ENCODE measurements at regions not wholly inside any gene's neighbourhood (a gene's known extent, or its start where the extent isn't known, plus 50 kb on each side); places are given as distances from the start of the nearest gene placed in this dataset.
A peak's percentile ranks its signal among the peaks of the same experiment; 100 is the strongest.
"Not testable (repeated sequence)": the region's sequence is repeated elsewhere in the genome, so short reads cannot be mapped to it uniquely, and the experiment has no call there.

DNA sequence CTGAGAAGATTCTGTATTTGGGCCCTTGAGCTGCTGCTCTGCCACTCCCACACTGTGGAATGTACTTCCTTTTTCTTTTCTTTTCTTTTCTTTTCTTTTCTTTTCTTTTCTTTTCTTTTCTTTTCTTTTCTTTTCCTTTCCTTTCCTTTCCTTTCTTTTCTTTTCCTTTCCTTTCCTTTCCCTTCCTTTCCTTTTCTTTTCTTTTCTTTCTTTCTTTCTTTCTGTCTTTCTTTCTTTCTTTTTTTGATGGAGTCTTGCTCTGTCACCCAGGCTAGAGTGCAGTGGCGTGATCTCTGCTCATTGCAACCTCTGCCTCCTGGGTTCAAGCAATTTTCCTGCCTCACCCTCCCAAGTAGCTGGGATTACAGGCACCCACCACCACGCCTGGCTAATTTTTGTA, 89.8 kb downstream of the DNAAF6 start:
- DNase-seq: not testable (repeated sequence)

GRCh38 chrX:107298276-107298675, 91.9 kb downstream of the DNAAF6 start:
- DNase-seq: no peak

GRCh38 chrX:107301253-107301652, 94.8 kb downstream of the DNAAF6 start:
- no peak for DNase-seq

GRCh38 chrX:107304141-107304540, 97.7 kb downstream of the DNAAF6 start:
- no peak for DNase-seq

DNA sequence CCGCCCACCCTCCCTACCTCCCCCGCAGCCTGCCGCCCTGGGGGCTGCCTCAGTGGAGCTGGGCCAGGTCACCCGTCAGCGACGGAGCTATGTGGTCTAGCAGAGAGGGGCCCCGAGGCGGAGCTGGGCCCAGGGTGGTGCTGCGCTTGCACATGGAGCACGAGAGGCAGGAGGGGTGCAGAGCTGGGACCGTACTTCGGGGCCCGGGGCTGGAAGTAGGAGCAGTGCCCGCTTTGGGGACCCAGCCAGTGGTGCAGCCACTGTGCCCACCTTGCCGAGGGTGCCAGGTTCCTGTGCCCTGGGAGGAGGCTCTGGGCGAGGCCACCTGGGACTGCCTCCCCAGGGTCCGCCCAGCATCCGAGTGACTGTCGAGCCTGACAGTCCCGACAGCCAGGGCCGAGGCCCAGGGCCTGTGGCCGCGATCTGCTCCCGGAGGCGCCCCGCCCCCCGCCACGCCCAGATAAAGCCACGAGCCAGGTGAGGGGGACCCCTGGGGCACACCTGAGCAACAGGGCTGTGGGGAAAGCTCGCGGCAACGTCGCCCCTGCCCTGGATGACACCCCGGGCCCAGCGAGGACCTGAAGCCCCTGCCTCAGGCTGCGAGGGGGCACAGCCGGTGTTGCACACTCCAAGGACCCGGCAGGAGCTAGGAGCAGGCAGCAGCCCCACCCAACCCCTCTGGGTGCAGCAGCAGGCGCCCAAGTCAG, 117.5 kb downstream of the DNAAF6 start:
- no peak for DNase-seq

DNA sequence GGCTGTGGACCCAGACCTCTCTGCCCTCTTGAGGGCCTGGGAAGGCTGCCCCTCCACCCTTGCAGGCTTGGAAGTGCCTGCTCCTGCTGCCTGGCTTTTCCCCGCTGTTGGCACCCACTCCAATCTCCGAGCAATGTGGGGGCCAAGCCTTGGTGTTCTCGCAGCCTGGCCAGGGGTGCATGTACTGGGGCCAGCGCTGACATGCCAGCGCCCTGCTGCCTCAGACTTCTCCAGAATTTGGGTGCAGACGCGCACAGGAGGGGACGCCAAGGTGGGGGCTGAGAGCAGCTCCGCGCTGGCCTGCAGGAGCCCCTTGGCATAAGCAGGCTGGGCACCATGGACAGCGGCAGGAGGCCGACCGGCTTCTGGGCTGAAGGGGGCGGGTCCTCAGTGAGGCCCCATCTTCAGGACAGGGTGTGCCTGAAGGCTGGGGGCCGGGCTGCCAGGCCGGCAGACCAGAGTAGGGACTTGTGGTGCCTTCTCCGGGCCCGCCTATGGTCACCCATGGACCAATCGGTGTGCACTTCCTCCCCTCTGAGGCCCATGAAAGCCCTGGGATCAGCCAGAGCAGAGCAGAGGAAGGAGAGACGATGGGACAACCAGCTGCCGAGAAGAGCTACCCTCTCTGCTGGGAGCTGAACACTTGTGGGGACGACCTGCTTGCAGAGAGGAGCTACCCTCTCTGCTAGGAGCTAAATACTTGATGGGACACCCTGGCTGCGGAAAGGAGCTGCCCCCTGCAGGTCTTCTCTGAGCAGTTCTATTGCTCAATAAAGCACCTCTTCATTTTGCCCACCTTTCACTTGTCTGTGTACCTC, 118.3 kb downstream of the DNAAF6 start:
- DNase-seq: peak; percentile 28

DNA sequence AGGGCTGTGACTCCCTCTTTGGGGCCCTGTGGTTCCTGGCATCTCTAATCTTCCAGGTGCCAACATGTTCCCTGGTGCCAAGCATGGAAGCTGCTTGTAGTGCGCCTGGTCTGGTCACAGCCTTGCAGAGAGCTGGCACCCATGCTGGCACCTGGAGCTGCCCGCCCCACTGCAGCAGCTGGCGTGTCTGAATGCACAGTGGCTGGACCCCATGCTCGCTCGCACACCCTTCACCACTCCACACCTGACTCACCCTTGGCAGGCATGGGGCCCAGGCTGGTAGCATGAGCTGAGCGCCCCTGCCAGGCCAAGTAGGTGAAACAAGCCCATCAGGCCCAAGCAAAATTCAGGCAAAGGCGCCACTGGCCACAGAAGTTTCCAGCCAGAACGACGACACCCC, 119.1 kb downstream of the DNAAF6 start:
- DNase-seq: no peak

- no peak for DNase-seq
Measured at GRCh38 chrX:107348051-107348450, 101.4 kb upstream of the FRMPD3 start.

DNA sequence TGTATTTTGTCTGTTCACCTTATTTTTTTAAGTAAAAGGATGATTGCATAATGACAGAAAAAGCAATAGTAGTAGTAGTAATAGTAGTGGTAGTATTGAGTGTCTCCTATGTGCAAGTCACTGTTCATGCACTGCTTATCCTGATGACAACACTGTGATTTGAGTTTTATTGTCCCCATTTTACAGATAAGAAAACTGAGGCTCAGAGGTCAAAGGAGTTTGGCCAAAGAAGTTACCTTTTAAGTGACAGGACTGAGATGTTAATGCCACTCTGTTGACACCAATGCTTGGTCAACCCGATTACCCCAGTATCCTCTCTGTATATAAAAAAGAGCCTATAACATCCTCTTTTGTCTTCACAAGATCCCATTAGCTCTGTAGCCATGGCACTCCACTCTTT, 100.5 kb upstream of the FRMPD3 start:
- no peak for DNase-seq

DNA sequence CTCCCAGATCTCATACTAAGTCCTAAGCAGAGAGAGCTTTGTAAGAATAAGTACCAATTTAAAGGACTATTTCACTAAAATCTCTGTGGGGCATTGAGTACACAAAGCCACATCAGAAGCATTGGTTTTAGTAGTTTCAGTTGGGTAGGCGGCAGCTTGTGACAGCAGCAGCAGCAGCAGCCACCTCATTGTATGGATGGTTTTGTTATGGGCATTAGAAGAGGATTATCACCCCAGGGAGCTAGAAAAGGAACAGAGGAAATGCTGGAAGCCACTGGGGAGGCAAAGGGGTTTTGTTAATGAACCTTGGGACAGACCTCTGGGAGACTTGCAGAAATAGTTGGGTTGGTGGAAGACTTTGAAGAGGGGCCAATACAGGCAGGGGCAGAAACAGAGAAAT, 93.9 kb upstream of the FRMPD3 start:
- DNase-seq: no peak

- DNase-seq: no peak
Measured at GRCh38 chrX:107360788-107361360, 88.6 kb upstream of the FRMPD3 start.

DNA sequence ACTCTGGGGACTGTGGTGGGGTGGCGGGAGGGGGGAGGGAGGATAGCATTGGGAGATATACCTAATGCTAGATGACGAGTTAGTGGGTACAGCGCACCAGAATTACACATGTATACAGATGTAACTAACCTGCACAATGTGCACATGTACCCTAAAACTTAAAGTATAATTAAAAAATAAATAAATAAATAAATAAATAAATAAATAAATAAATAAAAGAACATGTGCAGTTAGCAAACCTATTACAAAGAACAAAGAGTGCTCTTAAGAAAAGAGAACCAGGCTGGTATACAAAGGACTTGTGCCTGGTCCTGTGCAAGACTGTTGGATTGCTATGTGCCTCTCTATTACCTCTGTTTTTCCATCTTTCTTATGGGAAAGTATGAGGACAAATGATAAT, 79.3 kb upstream of the FRMPD3 start:
- DNase-seq: not testable (repeated sequence)

DNA sequence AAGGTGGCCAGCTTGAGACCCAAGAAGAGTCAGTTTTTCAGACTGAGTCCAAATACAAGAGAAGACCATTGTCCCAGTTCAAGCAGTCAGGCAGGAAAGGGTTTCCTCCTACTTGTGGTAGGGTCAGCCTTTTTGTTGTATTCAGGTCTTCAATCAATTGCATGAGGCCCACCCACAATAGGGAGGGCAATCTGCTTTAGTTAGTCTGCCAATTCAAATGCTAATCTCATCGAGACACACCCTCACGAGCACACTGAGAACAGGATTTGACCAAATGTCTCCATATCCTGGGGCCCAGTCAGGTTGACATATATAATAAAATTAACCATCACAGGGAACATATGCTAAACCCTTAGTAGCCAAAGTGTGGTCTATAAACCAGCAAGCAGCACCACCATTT, 75.3 kb upstream of the FRMPD3 start:
- DNase-seq: no peak

GRCh38 chrX:107374831-107375230, 74.6 kb upstream of the FRMPD3 start:
- DNase-seq: no peak

DNA sequence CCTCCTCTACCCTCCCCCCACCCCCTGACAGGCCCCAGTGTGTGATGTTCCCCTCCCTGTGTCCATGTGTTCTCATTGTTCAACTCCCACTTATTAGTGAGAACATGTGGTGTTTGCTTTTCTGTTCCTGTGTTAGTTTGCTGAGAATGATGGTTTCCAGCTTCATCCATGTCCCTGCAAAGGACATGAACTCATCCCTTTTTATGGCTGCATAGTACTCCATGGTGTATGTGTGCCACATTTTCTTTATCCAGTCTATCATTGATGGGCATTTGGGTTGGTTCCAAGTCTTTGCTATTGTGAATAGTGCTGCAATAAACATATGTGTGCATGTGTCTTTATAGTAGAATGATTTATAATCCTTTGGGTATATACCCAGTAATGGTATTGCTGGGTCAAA, 73.3 kb upstream of the FRMPD3 start:
- not testable (repeated sequence) for DNase-seq

GRCh38 chrX:107384397-107385105, 64.9 kb upstream of the FRMPD3 start:
- DNase-seq: no peak

DNA sequence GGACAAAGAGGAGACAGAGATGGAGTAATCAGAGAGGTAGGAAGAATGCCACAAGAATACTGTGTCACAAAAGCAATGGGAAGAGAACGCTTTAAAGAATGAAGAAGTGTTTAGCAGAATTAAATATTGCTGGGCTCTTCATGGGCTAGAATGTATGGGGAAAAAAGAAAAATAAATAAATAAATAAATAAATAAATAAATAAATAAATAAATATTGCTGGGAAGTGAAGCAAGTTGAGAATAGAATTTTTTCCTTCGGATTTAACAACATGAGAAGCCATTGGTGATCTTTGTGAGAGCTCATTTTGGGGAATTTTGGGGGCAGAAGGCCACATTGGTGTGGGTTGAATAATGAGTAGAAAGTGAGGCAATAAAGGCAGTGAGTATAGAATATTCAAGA, 59.7 kb upstream of the FRMPD3 start:
- no peak for DNase-seq

- DNase-seq: not testable (repeated sequence)
Measured at GRCh38 chrX:107393656-107394055, 55.8 kb upstream of the FRMPD3 start.

GRCh38 chrX:107396235-107396634, 53.2 kb upstream of the FRMPD3 start:
- DNase-seq: no peak

DNA sequence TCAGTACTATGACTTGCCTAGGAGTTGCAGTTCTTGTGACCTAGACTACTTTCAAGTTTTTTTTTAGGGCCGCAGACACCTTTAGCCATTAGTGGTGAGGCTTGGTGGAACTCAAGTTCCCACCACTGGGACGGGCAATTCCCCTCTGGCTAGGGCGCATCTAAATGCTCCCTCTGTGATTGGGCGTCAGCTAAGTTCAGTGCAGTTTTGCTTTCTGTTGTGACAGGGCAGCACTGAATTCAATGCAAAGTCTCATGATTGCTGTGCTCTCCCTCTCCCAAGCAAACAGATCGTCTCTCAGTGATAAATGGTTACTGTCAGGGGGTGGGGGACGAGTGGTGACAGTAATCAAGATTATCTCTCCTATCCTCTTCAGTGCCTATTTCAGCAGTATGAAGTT, 52.7 kb upstream of the FRMPD3 start:
- DNase-seq: no peak

GRCh38 chrX:107398115-107398514, 51.3 kb upstream of the FRMPD3 start:
- no peak for DNase-seq
